Peyer's patch (tissue), 4 donors: ENCODE measurements at regions not wholly inside any gene's neighbourhood (a gene's known extent, or its start where the extent isn't known, plus 50 kb on each side); places are given as distances from the start of the nearest gene placed in this dataset.
"Not testable (repeated sequence)": the region's sequence is repeated elsewhere in the genome, so short reads cannot be mapped to it uniquely, and the experiment has no call there.

Experiments
- DNase-seq, 3 donors: peaks; one replicate each; pipeline ENCODE4 v3.0.0-alpha.2; 2017 to 2019
- H3K27ac ChIP-seq, 4 donors: fragments of 200-600 bp; sonication (generic); one replicate each; pipeline ENCODE4 v1.5.1; 2016 to 2019
- H3K27me3 ChIP-seq, 2 donors: fragments of 200-600 bp; sonication (generic); one replicate each; pipeline ENCODE4 v1.5.1; 2019
- H3K36me3 ChIP-seq, 3 donors: fragments of 200-600 bp; sonication (generic); one replicate each; pipeline ENCODE4 v1.5.1; 2016 to 2019
- H3K4me1 ChIP-seq, 4 donors: fragments of 200-600 bp; sonication (generic); one replicate each; pipeline ENCODE4 v1.5.1; 2016 to 2019
- H3K4me3 ChIP-seq, 4 donors: fragments of 200-600 bp; sonication (generic); 1 replicate in 3 of 4; 2 replicates in 1 of 4; pipeline ENCODE4 v1.5.1; 2016 to 2019; ENCODE audit warnings: mild to moderate bottlenecking in 1 of 4
- H3K9me3 ChIP-seq, 4 donors: fragments of 200-600 bp; sonication (generic); one replicate each; pipeline ENCODE4 v1.5.1; 2016 to 2019; ENCODE audit warnings: mild to moderate bottlenecking in 1 of 4
- POLR2A ChIP-seq, 2 donors: fragments of 450-650 bp; IDR thresholded peaks; one replicate each; pipeline ENCODE4 v1.5.1; 2017; ENCODE audit warnings: antibody characterized with exemption in 2 of 2, mild to moderate bottlenecking in 2 of 2, moderate library complexity in 2 of 2
- TF ChIP-seq, protein P1 (sequence below), 6 experiments: fragments of 450-650 bp in 4 of 6; fragments of 200-600 bp in 2 of 6; sonication (generic) in 1 of 6; IDR thresholded peaks; one replicate each; pipeline ENCODE4 v1.5.1; 2017 to 2019; ENCODE audit warnings: antibody characterized with exemption in 6 of 6, mild to moderate bottlenecking in 3 of 6, moderate library complexity in 1 of 6

DNA sequence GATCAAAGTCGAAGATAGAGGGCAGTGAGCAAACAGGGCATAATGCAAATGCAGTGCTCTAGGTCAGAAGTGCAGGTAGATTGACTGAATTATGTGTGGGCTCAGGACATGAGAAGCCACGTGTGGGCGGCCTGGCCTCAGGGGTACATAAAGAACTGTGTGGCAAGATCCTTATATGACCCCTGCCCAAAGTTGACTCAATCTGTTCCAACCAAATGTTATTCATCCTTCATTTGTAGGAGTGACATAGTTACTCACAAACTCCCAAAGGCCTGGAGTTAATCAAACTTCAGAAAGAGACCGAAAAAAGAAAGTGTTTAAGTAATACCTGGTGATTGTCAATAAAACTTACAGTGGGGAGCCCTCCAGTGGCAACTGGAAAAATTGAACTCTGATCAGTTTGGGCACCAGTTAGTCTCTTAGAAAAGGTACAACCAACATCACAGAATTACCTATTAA, 150.4 kb upstream of the FAR2 start:
- no peak for DNase-seq
- no peaks in the 10 kb centered on the region for H3K4me1 ChIP-seq
- H3K27me3 ChIP-seq = no peaks in the 10 kb centered on the region
- no peaks in the 10 kb centered on the region for H3K36me3 ChIP-seq
- TF ChIP-seq, protein P1, sequence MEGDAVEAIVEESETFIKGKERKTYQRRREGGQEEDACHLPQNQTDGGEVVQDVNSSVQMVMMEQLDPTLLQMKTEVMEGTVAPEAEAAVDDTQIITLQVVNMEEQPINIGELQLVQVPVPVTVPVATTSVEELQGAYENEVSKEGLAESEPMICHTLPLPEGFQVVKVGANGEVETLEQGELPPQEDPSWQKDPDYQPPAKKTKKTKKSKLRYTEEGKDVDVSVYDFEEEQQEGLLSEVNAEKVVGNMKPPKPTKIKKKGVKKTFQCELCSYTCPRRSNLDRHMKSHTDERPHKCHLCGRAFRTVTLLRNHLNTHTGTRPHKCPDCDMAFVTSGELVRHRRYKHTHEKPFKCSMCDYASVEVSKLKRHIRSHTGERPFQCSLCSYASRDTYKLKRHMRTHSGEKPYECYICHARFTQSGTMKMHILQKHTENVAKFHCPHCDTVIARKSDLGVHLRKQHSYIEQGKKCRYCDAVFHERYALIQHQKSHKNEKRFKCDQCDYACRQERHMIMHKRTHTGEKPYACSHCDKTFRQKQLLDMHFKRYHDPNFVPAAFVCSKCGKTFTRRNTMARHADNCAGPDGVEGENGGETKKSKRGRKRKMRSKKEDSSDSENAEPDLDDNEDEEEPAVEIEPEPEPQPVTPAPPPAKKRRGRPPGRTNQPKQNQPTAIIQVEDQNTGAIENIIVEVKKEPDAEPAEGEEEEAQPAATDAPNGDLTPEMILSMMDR (IDR thresholded peaks at IDR 0.05) = peak in 3 of 6 experiments; percentile 32 to 43 (median 39)
- TF ChIP-seq POLR2A (IDR thresholded peaks at IDR 0.05) = no peak
- H3K4me3 ChIP-seq = no peak overlapping the region
- H3K27ac ChIP-seq = no peak overlapping the region
- no peaks in the 10 kb centered on the region for H3K9me3 ChIP-seq

DNA sequence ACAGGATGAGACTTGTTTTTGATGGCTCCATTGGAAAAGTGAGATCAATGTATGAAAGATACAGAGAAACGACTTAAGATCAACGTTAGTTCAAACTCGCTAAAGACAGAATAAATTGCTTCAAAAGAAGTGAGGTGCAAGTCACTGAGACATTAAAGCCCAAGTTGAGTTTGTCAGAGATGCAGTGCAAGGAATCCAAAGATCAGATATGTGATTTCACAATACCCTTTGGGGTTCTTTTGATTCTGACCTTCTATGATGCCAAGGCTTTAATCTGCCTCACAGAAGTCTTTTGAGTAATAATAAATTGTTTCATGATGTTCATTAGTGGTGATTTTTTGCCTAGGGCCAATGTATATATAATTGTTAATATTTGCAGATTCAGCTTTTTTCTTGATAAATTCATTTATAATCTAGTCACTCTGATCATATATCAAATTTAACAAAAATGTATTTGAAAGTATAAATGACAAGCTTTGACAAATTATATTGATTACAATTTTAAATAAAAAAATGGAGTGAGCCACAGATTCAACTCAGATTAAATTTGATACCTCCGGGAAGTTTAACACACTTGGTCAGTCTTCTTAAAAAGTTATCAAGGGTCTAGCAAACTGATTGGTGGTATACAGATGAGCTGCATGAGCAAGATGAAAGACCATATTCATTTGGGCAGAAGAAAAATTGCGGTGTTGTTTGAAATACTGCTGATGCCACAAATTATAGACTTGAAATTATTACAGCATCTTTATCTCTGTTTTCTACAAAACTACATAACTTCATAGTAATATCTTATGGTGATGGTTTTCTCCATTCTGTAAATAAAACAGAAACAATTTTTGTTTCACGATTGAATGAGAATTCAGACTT, 144.8 kb upstream of the FAR2 start:
- Histone ChIP-seq H3K4me3 (no peak overlapping the region), H3K4me1 (no peaks in the 10 kb centered on the region), H3K9me3 (no peaks in the 10 kb centered on the region), H3K36me3 (no peaks in the 10 kb centered on the region), H3K27ac (no peak overlapping the region), H3K27me3 (no peaks in the 10 kb centered on the region)
- TF ChIP-seq POLR2A (IDR thresholded peaks at IDR 0.05) = no peak
- TF ChIP-seq, protein P1 (IDR thresholded peaks at IDR 0.05) = no peak
- no peak for DNase-seq

DNA sequence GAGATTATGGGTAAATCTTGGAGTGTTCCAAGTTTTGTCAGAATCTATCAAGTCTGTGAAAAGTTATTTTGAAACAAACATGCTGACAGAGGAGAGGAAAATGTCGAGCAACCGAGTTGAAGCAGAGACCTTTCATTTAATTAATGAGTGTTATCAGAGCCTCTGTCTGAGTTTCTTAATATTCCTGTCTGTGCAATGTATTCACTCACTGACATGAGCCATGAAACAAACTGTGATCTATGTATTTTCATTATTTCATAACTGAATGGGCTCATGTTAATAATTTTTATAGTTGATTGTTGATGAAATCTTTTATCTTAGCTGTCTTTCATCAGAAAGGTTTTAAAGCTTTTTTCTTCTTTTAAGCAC, 144.2 kb upstream of the FAR2 start:
- Histone ChIP-seq H3K4me3 (no peak overlapping the region), H3K36me3 (no peaks in the 10 kb centered on the region), H3K27ac (no peak overlapping the region), H3K27me3 (no peaks in the 10 kb centered on the region), H3K9me3 (no peaks in the 10 kb centered on the region), H3K4me1 (no peaks in the 10 kb centered on the region)
- TF ChIP-seq, protein P1 (IDR thresholded peaks at IDR 0.05) = no peak
- TF ChIP-seq POLR2A (IDR thresholded peaks at IDR 0.05) = no peak
- DNase-seq = no peak

DNA sequence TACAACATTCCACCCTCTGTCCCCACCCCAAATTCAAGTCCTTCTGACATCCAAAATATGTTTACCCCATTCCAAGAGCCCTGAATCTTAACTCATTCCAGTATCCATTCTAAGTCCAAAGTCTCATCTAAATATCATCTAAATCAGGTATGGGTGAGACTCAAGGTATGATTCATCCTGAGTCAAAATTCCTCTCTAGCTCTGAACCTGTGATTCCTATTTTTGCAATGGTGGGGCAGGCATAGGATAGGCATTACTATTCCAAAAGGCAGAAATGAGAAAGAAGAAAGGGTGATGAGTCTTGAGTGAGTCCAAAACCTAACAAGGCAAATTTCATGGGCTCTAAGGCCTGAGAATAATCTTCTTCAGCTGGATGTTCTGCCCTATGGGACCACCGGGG, 140.3 kb upstream of the FAR2 start:
- H3K9me3 ChIP-seq = no peaks in the 10 kb centered on the region
- no peak for DNase-seq
- H3K27ac ChIP-seq = no peak overlapping the region
- H3K4me3 ChIP-seq = no peak overlapping the region
- no peaks in the 10 kb centered on the region for H3K36me3 ChIP-seq
- no peak for TF ChIP-seq POLR2A (IDR thresholded peaks at IDR 0.05)
- TF ChIP-seq, protein P1 (IDR thresholded peaks at IDR 0.05) = no peak
- H3K27me3 ChIP-seq = no peaks in the 10 kb centered on the region
- H3K4me1 ChIP-seq = no peaks in the 10 kb centered on the region

DNA sequence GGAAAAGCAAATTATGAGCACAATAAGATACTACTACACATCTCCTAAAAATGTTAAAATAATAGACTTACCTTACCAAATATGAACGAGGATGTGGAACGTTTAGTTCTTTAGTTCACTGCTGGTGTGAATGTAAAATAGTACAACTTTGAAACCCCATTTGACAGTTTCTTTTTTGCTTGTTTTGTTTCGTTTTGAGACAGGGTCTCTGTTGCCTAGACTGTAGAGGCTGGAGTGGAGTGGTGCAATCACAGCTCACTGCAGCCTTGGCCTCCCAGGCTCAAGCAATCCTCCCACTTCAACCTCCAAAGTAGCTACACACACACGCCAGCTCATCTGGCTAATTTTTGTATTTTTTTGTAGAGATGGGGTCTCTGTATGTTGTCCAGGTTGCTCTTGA, 136.4 kb upstream of the FAR2 start:
- H3K36me3 ChIP-seq = no peaks in the 10 kb centered on the region
- H3K9me3 ChIP-seq = no peaks in the 10 kb centered on the region
- no peaks in the 10 kb centered on the region for H3K4me1 ChIP-seq
- no peak for DNase-seq
- no peak overlapping the region for H3K4me3 ChIP-seq
- TF ChIP-seq, protein P1 (IDR thresholded peaks at IDR 0.05) = no peak
- no peak for TF ChIP-seq POLR2A (IDR thresholded peaks at IDR 0.05)
- H3K27ac ChIP-seq = no peak overlapping the region
- no peaks in the 10 kb centered on the region for H3K27me3 ChIP-seq

DNA sequence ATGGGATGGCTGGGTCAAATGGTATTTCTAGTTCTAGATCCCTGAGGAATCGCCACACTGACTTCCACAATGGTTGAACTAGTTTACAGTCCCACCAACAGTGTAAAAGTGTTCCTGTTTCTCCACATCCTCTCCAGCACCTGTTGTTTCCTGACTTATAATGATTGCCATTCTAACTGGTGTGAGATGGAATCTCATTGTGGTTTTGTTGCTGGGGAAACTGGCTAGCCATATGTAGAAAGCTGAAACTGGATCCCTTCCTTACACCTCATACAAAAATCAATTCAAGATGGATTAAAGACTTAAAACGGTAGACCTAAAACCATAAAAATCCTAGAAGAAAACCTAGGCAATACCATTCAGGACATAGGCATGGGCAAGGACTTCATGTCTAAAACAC, 131.5 kb upstream of the FAR2 start:
- H3K9me3 ChIP-seq, H3K36me3 ChIP-seq, H3K4me1 ChIP-seq, H3K27ac ChIP-seq, DNase-seq, H3K27me3 ChIP-seq, H3K4me3 ChIP-seq: not testable (repeated sequence)
